HEK293T (cell line): ENCODE measurements at regions not wholly inside any gene's neighbourhood (a gene's known extent, or its start where the extent isn't known, plus 50 kb on each side); places are given as distances from the start of the nearest gene placed in this dataset.

Experiments
- BHLHE40 ChIP-seq: fragments of 450-650 bp; IDR thresholded peaks from 2 replicates; pipeline ENCODE4 v1.6.1; 2016; ENCODE audit warnings: mild to moderate bottlenecking, moderate library complexity, borderline replicate concordance
- CTBP1 ChIP-seq: fragments of 450-650 bp; IDR thresholded peaks from 2 replicates; pipeline ENCODE4 v1.6.1; 2016; ENCODE audit warnings: borderline replicate concordance
- FOXA1 ChIP-seq: fragments of 450-650 bp; IDR thresholded peaks from 2 replicates; pipeline ENCODE4 v1.6.1; 2016; ENCODE audit warnings: mild to moderate bottlenecking

- TF ChIP-seq BHLHE40 (no peak), FOXA1 (no peak), CTBP1 (no peak)
Measured at GRCh38 chr4:125944966-125945365, 630.2 kb downstream of the FAT4 start.
